ENCODE measurements at regions not wholly inside any gene's neighbourhood (a gene's known extent, or its start where the extent isn't known, plus 50 kb on each side); places are given as distances from the start of the nearest gene placed in this dataset.

- Histone ChIP-seq H3K9me3 (no peaks in the 10 kb centered on the region), H3K27ac (no peak overlapping the region), H3K4me3 (no peak overlapping the region), H3K4me1 (no peaks in the 10 kb centered on the region), H3K27me3 (no peaks in the 10 kb centered on the region), H3K36me3 (replicated peaks in 1 of 2; ENCODE audit: insufficient read depth in 1 of 2, low read depth in 2 of 2) (no peaks in the 10 kb centered on the region)
- DNase-seq (no peak), ATAC-seq (no peak)
- intact Hi-C loops (cut with DNase I): no loop called here
- TF ChIP-seq POLR2A (IDR thresholded peaks at IDR 0.05): no peak
- TF ChIP-seq, protein P1, sequence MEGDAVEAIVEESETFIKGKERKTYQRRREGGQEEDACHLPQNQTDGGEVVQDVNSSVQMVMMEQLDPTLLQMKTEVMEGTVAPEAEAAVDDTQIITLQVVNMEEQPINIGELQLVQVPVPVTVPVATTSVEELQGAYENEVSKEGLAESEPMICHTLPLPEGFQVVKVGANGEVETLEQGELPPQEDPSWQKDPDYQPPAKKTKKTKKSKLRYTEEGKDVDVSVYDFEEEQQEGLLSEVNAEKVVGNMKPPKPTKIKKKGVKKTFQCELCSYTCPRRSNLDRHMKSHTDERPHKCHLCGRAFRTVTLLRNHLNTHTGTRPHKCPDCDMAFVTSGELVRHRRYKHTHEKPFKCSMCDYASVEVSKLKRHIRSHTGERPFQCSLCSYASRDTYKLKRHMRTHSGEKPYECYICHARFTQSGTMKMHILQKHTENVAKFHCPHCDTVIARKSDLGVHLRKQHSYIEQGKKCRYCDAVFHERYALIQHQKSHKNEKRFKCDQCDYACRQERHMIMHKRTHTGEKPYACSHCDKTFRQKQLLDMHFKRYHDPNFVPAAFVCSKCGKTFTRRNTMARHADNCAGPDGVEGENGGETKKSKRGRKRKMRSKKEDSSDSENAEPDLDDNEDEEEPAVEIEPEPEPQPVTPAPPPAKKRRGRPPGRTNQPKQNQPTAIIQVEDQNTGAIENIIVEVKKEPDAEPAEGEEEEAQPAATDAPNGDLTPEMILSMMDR (IDR thresholded peaks at IDR 0.05): no peak
- 43 to 47% methylated on average over 2 of the region's 2 CpGs for whole genome bisulfite sequencing, 2 donors
Measured at GRCh38 chr20:40218971-40219370, 470.1 kb downstream of the MAFB start.

DNA sequence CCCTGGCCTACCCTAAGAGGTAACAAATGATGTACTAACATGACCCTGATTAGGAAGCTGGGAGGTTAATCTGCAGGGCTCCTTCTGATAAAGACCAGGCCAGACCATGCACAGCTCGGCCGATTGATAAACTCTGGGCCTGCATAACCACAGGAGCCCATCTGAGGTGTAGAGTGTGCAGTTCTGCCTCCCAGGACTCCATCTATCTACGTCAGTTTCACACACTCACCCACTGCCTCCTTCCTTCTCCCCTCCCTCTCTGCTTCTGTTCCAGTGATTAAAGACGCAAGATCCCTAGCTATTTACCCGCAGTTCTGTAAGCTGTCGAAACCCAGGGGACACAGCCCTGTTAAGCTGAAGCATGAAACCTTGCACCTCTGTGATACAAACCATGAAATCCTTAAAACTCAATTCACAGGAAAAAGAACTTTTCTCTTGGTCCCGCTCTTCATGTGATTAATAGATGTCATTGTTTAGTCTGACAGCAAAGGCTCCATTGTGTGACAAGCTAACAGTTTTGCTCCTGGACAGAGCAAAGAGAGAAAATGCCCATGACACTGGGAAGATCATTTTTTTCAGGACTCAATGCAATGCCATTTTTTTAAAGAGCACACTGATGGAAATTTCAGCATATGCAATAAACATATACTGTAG is 470.6 kb downstream of the MAFB start:
- intact Hi-C loops (cut with DNase I): no loop called here
- H3K4me3 ChIP-seq: no peak overlapping the region
- H3K27ac ChIP-seq: no peak overlapping the region
- no peaks in the 10 kb centered on the region for H3K27me3 ChIP-seq
- DNase-seq (no peak), ATAC-seq (no peak)
- 51 to 57% methylated on average over 7 of the region's 7 CpGs for WGBS, 2 donors
- no peaks in the 10 kb centered on the region for H3K9me3 ChIP-seq
- no peaks in the 10 kb centered on the region for H3K36me3 ChIP-seq (replicated peaks in 1 of 2; ENCODE audit: insufficient read depth in 1 of 2, low read depth in 2 of 2)
- no peak for TF ChIP-seq POLR2A (IDR thresholded peaks at IDR 0.05)
- TF ChIP-seq, protein P1 (IDR thresholded peaks at IDR 0.05): no peak
- no peaks in the 10 kb centered on the region for H3K4me1 ChIP-seq

DNA sequence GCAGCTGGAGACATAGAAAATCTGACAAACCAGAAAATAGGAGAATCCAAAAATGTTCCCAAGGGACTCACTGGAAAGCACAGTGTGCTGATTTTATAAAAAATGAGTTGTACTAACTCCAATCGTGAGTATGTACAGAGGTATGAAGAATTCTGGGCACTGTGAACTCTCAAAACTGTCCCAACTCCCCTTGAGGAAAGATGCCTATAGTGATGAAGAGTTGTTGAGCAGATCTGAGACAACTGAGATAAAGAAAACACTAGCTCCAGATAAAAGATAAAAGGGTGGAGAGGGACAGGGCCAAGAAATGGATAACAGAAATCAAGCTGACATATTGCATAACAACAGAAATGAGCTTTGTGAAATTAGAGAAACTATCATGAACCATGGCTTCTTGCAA is 481.4 kb downstream of the MAFB start:
- Histone ChIP-seq H3K36me3 (replicated peaks in 1 of 2; ENCODE audit: insufficient read depth in 1 of 2, low read depth in 2 of 2) (no peaks in the 10 kb centered on the region), H3K27me3 (no peaks in the 10 kb centered on the region), H3K4me1 (no peaks in the 10 kb centered on the region), H3K9me3 (peaks cover 0 to 7% (median 0%) of the 10 kb centered on the region in 3 donors), H3K4me3 (no peak overlapping the region), H3K27ac (no peak overlapping the region)
- TF ChIP-seq, protein P1 (IDR thresholded peaks at IDR 0.05): no peak
- no peak for TF ChIP-seq POLR2A (IDR thresholded peaks at IDR 0.05)
- no peak for ATAC-seq
- WGBS, 2 donors: 48 to 56% methylated on average over 1 of the region's 1 CpG
- intact Hi-C loops (cut with DNase I): no loop called here
- DNase-seq: no peak

GRCh38 chr20:40205971-40206370 is 483.1 kb downstream of the MAFB start:
- Histone ChIP-seq H3K27me3 (no peaks in the 10 kb centered on the region), H3K4me1 (no peaks in the 10 kb centered on the region), H3K4me3 (no peak overlapping the region), H3K27ac (no peak overlapping the region), H3K36me3 (replicated peaks in 1 of 2; ENCODE audit: insufficient read depth in 1 of 2, low read depth in 2 of 2) (no peaks in the 10 kb centered on the region), H3K9me3 (peaks cover 0 to 7% (median 0%) of the 10 kb centered on the region in 3 donors)
- TF ChIP-seq POLR2A (IDR thresholded peaks at IDR 0.05): no peak
- TF ChIP-seq, protein P1 (IDR thresholded peaks at IDR 0.05): no peak
- intact Hi-C loops (cut with DNase I): no loop called here
- no peak for ATAC-seq
- no peak for DNase-seq
- 21 to 22% methylated on average over 2 of the region's 2 CpGs for WGBS, 2 donors

DNA sequence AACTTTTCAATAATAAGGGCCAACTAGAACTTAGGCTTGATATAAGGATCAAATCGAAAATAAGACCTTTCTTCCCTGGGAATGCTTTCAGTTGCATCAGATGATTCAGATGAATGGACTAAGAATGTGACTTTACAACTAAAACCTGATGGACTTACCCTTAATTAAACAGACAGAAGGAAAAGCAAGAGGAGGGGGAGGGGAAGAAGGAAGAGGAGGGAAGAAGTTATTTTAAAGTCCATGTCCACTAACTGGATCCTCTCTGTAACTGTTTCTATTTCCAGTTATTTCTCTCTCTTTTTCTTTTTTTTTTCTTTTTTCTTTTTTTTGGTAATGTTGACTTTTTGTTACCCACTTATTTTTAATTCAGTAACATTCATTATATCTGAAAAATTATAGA is 486.0 kb downstream of the MAFB start:
- no peak for TF ChIP-seq POLR2A (IDR thresholded peaks at IDR 0.05)
- TF ChIP-seq, protein P1 (IDR thresholded peaks at IDR 0.05): no peak
- Histone ChIP-seq H3K4me3 (no peak overlapping the region), H3K9me3 (peaks cover 0 to 7% (median 0%) of the 10 kb centered on the region in 3 donors), H3K36me3 (replicated peaks in 1 of 2; ENCODE audit: insufficient read depth in 1 of 2, low read depth in 2 of 2) (no peaks in the 10 kb centered on the region), H3K27ac (no peak overlapping the region), H3K4me1 (no peaks in the 10 kb centered on the region), H3K27me3 (no peaks in the 10 kb centered on the region)
- DNase-seq (no peak), ATAC-seq (no peak)
- intact Hi-C loops (cut with DNase I): no loop called here
- 13 to 61% methylated on average over 1 of the region's 1 CpG for WGBS, 2 donors

Measured in body of pancreas (tissue), 4 donors.